ENCODE measurements at regions not wholly inside any gene's neighbourhood (a gene's known extent, or its start where the extent isn't known, plus 50 kb on each side); places are given as distances from the start of the nearest gene placed in this dataset.

DNA sequence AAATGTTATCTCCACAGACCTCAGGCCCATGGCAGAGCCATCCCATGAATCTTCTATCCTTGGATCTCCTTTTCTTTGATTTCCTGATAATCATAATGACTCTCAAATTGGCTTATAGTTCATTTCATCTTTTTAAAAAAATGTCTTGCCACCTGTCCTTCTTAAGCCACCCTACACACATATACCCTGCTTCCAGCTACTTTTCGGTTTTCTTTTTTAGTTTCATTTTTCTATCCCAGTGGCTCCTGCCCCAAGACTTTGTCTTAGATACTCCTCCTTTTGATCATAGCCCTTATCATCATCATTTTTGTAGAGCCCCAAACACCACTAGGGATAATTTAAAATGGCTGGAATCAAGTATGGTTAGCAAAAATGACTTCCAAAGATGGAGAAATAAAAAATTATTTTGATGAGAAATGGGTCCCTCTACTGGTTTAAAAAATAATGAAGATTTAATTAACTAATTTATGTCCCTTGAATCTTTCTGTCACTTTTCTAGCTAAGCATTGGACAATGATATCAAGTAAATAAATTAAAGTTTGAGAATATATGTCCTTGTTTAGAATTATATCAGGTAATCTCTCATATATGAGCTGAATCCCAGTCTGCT lies 277.3 kb upstream of the SEMA3D start:
- TF ChIP-seq, protein P1, sequence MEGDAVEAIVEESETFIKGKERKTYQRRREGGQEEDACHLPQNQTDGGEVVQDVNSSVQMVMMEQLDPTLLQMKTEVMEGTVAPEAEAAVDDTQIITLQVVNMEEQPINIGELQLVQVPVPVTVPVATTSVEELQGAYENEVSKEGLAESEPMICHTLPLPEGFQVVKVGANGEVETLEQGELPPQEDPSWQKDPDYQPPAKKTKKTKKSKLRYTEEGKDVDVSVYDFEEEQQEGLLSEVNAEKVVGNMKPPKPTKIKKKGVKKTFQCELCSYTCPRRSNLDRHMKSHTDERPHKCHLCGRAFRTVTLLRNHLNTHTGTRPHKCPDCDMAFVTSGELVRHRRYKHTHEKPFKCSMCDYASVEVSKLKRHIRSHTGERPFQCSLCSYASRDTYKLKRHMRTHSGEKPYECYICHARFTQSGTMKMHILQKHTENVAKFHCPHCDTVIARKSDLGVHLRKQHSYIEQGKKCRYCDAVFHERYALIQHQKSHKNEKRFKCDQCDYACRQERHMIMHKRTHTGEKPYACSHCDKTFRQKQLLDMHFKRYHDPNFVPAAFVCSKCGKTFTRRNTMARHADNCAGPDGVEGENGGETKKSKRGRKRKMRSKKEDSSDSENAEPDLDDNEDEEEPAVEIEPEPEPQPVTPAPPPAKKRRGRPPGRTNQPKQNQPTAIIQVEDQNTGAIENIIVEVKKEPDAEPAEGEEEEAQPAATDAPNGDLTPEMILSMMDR (IDR thresholded peaks at IDR 0.05) = peak; percentile 65
- no peak for TF ChIP-seq EZH2 (IDR thresholded peaks at IDR 0.05; ENCODE audit: borderline replicate concordance, insufficient read depth, low read depth, low read length, poor library complexity, severe bottlenecking)
